Fibroblast of lung (primary cell): ENCODE measurements at regions not wholly inside any gene's neighbourhood (a gene's known extent, or its start where the extent isn't known, plus 50 kb on each side); places are given as distances from the start of the nearest gene placed in this dataset.

Experiments
- DNase-seq, 2 donors: peaks; one replicate each; pipeline versions ENCODE4 v3.0.0 to v3.0.0-alpha.2; 2010; ENCODE audit warnings: low read depth in 2 of 2
- H2AFZ ChIP-seq: 2 replicates; pipeline ENCODE4 v1.5.1; 2012; ENCODE audit warnings: low read length, control low read depth, inconsistent platforms
- H3K27ac ChIP-seq: 2 replicates; pipeline ENCODE4 v1.5.1; 2011; ENCODE audit warnings: low read length, control low read depth; ENCODE audit not compliant: insufficient read depth
- H3K27me3 ChIP-seq: 2 replicates; pipeline ENCODE4 v1.5.1; 2011; ENCODE audit warnings: mild to moderate bottlenecking, low read length; ENCODE audit not compliant: control insufficient read depth, insufficient read depth
- H3K36me3 ChIP-seq: 2 replicates; pipeline ENCODE4 v1.5.1; 2011; ENCODE audit warnings: low read length; ENCODE audit not compliant: control insufficient read depth, insufficient read depth
- H3K4me1 ChIP-seq: 2 replicates; pipeline ENCODE4 v1.5.1; 2011; ENCODE audit warnings: low read length; ENCODE audit not compliant: control insufficient read depth, insufficient read depth; ENCODE audit errors: extremely low read depth
- H3K4me2 ChIP-seq: 2 replicates; pipeline ENCODE4 v1.5.1; 2011; ENCODE audit warnings: low read length, control low read depth; ENCODE audit not compliant: insufficient read depth; ENCODE audit errors: extremely low read depth
- H3K4me3 ChIP-seq, 4 experiments: fragments of 200-600 bp in 1 of 4; sonication (generic) in 1 of 4; replicated peaks in 1 of 4; 2 replicates each; pipeline ENCODE4 v1.5.1; 2011 to 2016; ENCODE audit warnings: low read length in 4 of 4, low read depth in 3 of 4, mild to moderate bottlenecking in 3 of 4, control low read depth in 2 of 4, inconsistent platforms in 1 of 4, mixed read lengths in 1 of 4; ENCODE audit not compliant: insufficient read depth in 1 of 4; ENCODE audit errors: control extremely low read depth in 1 of 4
- H3K79me2 ChIP-seq: 2 replicates; pipeline ENCODE4 v1.5.1; 2012; ENCODE audit warnings: mild to moderate bottlenecking, low read length, inconsistent platforms; ENCODE audit not compliant: control insufficient read depth, insufficient read depth
- H3K9ac ChIP-seq: 2 replicates; pipeline ENCODE4 v1.5.1; 2011; ENCODE audit warnings: mild to moderate bottlenecking, low read length, control low read depth; ENCODE audit not compliant: insufficient read depth
- H3K9me3 ChIP-seq: 2 replicates; pipeline ENCODE4 v1.5.1; 2012; ENCODE audit warnings: low read depth, low read length; ENCODE audit not compliant: control insufficient read depth, insufficient read depth
- H4K20me1 ChIP-seq: 2 replicates; pipeline ENCODE4 v1.5.1; 2011; ENCODE audit warnings: low read length; ENCODE audit not compliant: control insufficient read depth, insufficient read depth; ENCODE audit errors: extremely low read depth
- EZH2 ChIP-seq: IDR thresholded peaks from 2 replicates; pipeline ENCODE4 v1.5.1; 2012; ENCODE audit warnings: low read length, control low read depth, mild to moderate bottlenecking; ENCODE audit errors: missing control alignments
- TF ChIP-seq, protein P1 (sequence below), 2 donors: IDR thresholded peaks in 1 of 2; conservative IDR thresholded peaks in 1 of 2; 1 replicate in 1 of 2; 2 replicates in 1 of 2; pipeline ENCODE4 v1.5.1; 2011 to 2012; ENCODE audit warnings: low read length in 2 of 2, control low read depth in 1 of 2, inconsistent platforms in 1 of 2, low read depth in 1 of 2, mild to moderate bottlenecking in 1 of 2

DNA sequence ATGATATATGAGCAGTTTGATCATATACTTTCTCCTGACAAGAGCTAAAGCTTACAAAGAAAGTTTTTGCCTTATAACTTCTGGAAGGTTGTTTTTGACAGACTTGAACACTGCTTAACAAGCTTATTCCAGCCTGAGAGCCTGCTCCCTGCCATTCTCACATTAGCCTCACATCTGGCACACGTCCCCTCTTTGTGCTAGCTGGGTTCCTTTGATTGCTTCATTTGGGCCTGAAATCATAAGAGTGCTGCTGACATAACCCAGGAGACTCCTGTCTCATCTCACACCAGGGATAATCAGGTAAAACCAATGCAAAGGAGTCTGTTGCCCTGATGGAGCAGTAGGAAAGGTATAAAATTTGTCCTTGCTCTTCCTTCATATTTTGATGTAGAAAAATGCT lies 1411.7 kb upstream of the B3GALT2 start:
- Histone ChIP-seq H3K4me2 (no peak overlapping the region), H3K79me2 (no peaks in the 10 kb centered on the region), H4K20me1 (no peaks in the 10 kb centered on the region), H3K4me1 (no peaks in the 10 kb centered on the region), H3K27ac (no peak overlapping the region), H3K9ac (no peak overlapping the region), H3K9me3 (no peaks in the 10 kb centered on the region), H2AFZ (no peak overlapping the region), H3K27me3 (no peaks in the 10 kb centered on the region), H3K4me3 (no peak overlapping the region), H3K36me3 (no peaks in the 10 kb centered on the region)
- TF ChIP-seq, protein P1, sequence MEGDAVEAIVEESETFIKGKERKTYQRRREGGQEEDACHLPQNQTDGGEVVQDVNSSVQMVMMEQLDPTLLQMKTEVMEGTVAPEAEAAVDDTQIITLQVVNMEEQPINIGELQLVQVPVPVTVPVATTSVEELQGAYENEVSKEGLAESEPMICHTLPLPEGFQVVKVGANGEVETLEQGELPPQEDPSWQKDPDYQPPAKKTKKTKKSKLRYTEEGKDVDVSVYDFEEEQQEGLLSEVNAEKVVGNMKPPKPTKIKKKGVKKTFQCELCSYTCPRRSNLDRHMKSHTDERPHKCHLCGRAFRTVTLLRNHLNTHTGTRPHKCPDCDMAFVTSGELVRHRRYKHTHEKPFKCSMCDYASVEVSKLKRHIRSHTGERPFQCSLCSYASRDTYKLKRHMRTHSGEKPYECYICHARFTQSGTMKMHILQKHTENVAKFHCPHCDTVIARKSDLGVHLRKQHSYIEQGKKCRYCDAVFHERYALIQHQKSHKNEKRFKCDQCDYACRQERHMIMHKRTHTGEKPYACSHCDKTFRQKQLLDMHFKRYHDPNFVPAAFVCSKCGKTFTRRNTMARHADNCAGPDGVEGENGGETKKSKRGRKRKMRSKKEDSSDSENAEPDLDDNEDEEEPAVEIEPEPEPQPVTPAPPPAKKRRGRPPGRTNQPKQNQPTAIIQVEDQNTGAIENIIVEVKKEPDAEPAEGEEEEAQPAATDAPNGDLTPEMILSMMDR (conservative IDR thresholded peaks at IDR 0.05 in 1 of 2, IDR thresholded peaks at IDR 0.05 in 1 of 2; ENCODE audit: low read depth in 1 of 2, low read length in 2 of 2): no peak
- DNase-seq: peak in 1 of 2 donors; percentile 5

DNA sequence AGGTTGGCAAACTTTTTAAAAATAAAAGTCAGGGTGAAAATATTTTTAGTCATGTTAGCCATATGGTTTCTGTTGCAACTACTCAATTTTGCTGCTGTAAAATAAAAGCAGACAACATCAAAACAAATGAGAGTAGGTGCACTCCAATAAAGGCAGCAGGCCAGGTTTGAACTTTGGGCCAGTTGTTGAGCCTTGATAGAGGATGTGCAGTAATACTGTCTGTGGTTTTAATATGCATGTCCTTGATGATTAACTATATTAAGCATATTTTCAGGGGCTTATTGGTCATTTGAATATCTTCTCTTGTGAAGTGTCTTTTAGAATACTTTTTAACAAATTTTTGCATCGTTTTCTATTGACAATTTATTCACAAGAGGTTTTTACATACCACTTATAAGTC lies 1399.9 kb upstream of the B3GALT2 start:
- Histone ChIP-seq H3K4me1 (no peaks in the 10 kb centered on the region), H3K9me3 (no peaks in the 10 kb centered on the region), H2AFZ (no peak overlapping the region), H3K9ac (no peak overlapping the region), H3K27me3 (no peaks in the 10 kb centered on the region), H3K4me3 (no peak overlapping the region), H3K4me2 (no peak overlapping the region), H4K20me1 (no peaks in the 10 kb centered on the region), H3K79me2 (no peaks in the 10 kb centered on the region), H3K27ac (no peak overlapping the region), H3K36me3 (no peaks in the 10 kb centered on the region)
- TF ChIP-seq, protein P1 (conservative IDR thresholded peaks at IDR 0.05 in 1 of 2, IDR thresholded peaks at IDR 0.05 in 1 of 2; ENCODE audit: low read depth in 1 of 2, low read length in 2 of 2): no peak
- no peak for TF ChIP-seq EZH2
- no peak for DNase-seq

DNA sequence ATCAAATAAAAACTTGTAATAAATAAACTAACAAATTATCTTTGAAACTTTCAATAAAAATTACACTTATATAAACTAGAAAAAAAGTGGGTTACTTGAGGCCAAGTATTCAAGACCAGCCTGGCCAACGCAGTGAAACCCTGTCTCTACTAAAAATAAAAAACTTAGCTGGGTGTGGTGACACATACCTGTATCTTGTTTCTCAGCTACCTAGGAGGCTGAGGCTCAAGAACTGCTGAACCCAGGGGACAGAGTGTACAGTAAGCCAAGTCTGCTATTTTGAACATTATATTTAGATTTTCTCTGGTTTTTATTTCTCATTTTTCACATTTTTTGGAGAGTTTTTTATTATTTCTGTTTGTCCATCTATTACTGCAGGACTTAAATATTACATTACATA lies 1397.6 kb upstream of the B3GALT2 start:
- Histone ChIP-seq H3K4me3 (no peak overlapping the region), H3K27ac (no peak overlapping the region), H3K4me2 (no peak overlapping the region), H4K20me1 (no peaks in the 10 kb centered on the region), H3K79me2 (no peaks in the 10 kb centered on the region), H2AFZ (no peak overlapping the region), H3K36me3 (no peaks in the 10 kb centered on the region), H3K4me1 (no peaks in the 10 kb centered on the region), H3K9me3 (no peaks in the 10 kb centered on the region), H3K9ac (no peak overlapping the region), H3K27me3 (no peaks in the 10 kb centered on the region)
- TF ChIP-seq, protein P1 (conservative IDR thresholded peaks at IDR 0.05 in 1 of 2, IDR thresholded peaks at IDR 0.05 in 1 of 2; ENCODE audit: low read depth in 1 of 2, low read length in 2 of 2): no peak
- TF ChIP-seq EZH2: no peak
- DNase-seq: no peak
